ENCODE measurements at regions not wholly inside any gene's neighbourhood (a gene's known extent, or its start where the extent isn't known, plus 50 kb on each side); places are given as distances from the start of the nearest gene placed in this dataset.

DNA sequence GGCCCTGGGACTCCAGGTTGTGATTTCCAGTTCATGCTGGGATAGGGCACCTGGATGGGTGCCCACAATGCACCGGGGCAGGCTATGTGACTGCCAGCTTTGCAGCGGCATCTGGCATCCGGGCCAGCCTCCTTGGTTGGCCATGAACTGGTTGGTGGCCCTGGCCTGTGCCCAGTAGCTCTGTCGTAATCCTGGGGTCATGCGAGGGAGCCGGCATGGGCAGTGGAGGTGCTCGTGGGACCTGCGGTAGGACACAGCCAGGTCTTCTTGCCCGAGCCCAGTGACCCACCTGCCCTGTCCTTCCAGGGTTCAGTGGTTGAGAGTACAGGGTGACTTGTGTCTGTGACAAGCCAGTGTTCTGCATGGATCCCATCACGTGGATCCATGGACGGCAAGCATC, 237.9 kb downstream of the SNRPN start:
- TF ChIP-seq, protein P1, sequence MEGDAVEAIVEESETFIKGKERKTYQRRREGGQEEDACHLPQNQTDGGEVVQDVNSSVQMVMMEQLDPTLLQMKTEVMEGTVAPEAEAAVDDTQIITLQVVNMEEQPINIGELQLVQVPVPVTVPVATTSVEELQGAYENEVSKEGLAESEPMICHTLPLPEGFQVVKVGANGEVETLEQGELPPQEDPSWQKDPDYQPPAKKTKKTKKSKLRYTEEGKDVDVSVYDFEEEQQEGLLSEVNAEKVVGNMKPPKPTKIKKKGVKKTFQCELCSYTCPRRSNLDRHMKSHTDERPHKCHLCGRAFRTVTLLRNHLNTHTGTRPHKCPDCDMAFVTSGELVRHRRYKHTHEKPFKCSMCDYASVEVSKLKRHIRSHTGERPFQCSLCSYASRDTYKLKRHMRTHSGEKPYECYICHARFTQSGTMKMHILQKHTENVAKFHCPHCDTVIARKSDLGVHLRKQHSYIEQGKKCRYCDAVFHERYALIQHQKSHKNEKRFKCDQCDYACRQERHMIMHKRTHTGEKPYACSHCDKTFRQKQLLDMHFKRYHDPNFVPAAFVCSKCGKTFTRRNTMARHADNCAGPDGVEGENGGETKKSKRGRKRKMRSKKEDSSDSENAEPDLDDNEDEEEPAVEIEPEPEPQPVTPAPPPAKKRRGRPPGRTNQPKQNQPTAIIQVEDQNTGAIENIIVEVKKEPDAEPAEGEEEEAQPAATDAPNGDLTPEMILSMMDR (IDR thresholded peaks at IDR 0.05), result no peak
- TF ChIP-seq POLR2AphosphoS5 (IDR thresholded peaks at IDR 0.05; ENCODE audit: insufficient read depth in 1 of 2, low read depth in 1 of 2) (no peak), POLR2A (IDR thresholded peaks at IDR 0.05) (no peak)

Data from vagina (tissue), 2 donors.